ENCODE measurements at regions not wholly inside any gene's neighbourhood (a gene's known extent, or its start where the extent isn't known, plus 50 kb on each side); places are given as distances from the start of the nearest gene placed in this dataset.

GRCh38 chr5:166178411-166179080 lies 2112.9 kb upstream of the WWC1 start:
- no peak for TF ChIP-seq CTCF (IDR thresholded peaks at IDR 0.05)
- no peak for TF ChIP-seq ZFX (IDR thresholded peaks at IDR 0.05; ENCODE audit: borderline replicate concordance)
